Mesendoderm (in vitro differentiated cells): ENCODE measurements at regions not wholly inside any gene's neighbourhood (a gene's known extent, or its start where the extent isn't known, plus 50 kb on each side); places are given as distances from the start of the nearest gene placed in this dataset.

ENCODE experiments used
- DNase-seq: peaks from one replicate; pipeline ENCODE4 v3.0.0; 2013
- H2AK5ac ChIP-seq: 2 replicates; pipeline ENCODE4 v1.6.1; 2013; ENCODE audit warnings: low read length, inconsistent platforms
- H2BK120ac ChIP-seq: 2 replicates; pipeline ENCODE4 v1.6.1; 2013; ENCODE audit warnings: low read depth, mild to moderate bottlenecking, low read length, moderate library complexity, mixed read lengths
- H2BK15ac ChIP-seq: replicated peaks from 2 replicates; pipeline ENCODE4 v1.6.1; 2013; ENCODE audit warnings: low read depth, mild to moderate bottlenecking, moderate library complexity
- H2BK5ac ChIP-seq: 2 replicates; pipeline ENCODE4 v1.6.1; 2013; ENCODE audit warnings: low read length, inconsistent platforms
- H3K18ac ChIP-seq: 2 replicates; pipeline ENCODE4 v1.6.1; 2013; ENCODE audit warnings: mild to moderate bottlenecking, low read length, mixed read lengths
- H3K23ac ChIP-seq: one replicate; pipeline ENCODE4 v1.6.1; 2013; ENCODE audit warnings: low read length
- H3K27ac ChIP-seq: 2 replicates; pipeline ENCODE4 v1.5.1; 2013; ENCODE audit warnings: low read depth, mild to moderate bottlenecking, inconsistent platforms, low read length, moderate library complexity
- H3K27me3 ChIP-seq: 2 replicates; pipeline ENCODE4 v1.6.1; 2013; ENCODE audit warnings: low read length, control low read depth, mild to moderate bottlenecking, inconsistent platforms; ENCODE audit not compliant: insufficient read depth, poor library complexity
- H3K36me3 ChIP-seq: 2 replicates; pipeline ENCODE4 v1.6.1; 2013; ENCODE audit warnings: low read length, inconsistent platforms; ENCODE audit not compliant: control insufficient read depth, insufficient read depth
- H3K4ac ChIP-seq: one replicate; pipeline ENCODE4 v1.6.1; 2013; ENCODE audit warnings: low read depth, mild to moderate bottlenecking, low read length, moderate library complexity
- H3K4me1 ChIP-seq: 2 replicates; pipeline ENCODE4 v1.6.1; 2013; ENCODE audit warnings: low read depth, low read length, inconsistent platforms; ENCODE audit not compliant: control insufficient read depth
- H3K4me2 ChIP-seq: 2 replicates; pipeline ENCODE4 v1.6.1; 2013; ENCODE audit warnings: low read length
- H3K4me3 ChIP-seq: 2 replicates; pipeline ENCODE4 v1.5.1; 2013; ENCODE audit warnings: mild to moderate bottlenecking, low read length
- H3K56ac ChIP-seq: one replicate; pipeline ENCODE4 v1.6.1; 2013; ENCODE audit warnings: low read length
- H3K79me1 ChIP-seq: 2 replicates; pipeline ENCODE4 v1.6.1; 2013; ENCODE audit warnings: low read length, inconsistent platforms
- H3K79me2 ChIP-seq: 2 replicates; pipeline ENCODE4 v1.6.1; 2013; ENCODE audit warnings: mild to moderate bottlenecking, low read length; ENCODE audit not compliant: control insufficient read depth, insufficient read depth
- H3K9ac ChIP-seq: 2 replicates; pipeline ENCODE4 v1.6.1; 2013; ENCODE audit warnings: low read length, inconsistent platforms
- H4K5ac ChIP-seq: one replicate; pipeline ENCODE4 v1.6.1; 2013; ENCODE audit warnings: low read length
- H4K8ac ChIP-seq: one replicate; pipeline ENCODE4 v1.6.1; 2013; ENCODE audit warnings: low read depth, mild to moderate bottlenecking, control low read depth, low read length, moderate library complexity
- WGBS: extraction: QIAGEN DNeasy Blood & Tissue Kit; methylation state at CpG from one replicate; pipeline ENCODE4 v1.1.7; 2013; ENCODE audit warnings: low lambda C conversion rate, missing lambda C conversion rate; ENCODE audit not compliant: insufficient coverage; ENCODE audit errors: extremely low coverage; 5-methylcytosine and 5-hydroxymethylcytosine counted together

DNA sequence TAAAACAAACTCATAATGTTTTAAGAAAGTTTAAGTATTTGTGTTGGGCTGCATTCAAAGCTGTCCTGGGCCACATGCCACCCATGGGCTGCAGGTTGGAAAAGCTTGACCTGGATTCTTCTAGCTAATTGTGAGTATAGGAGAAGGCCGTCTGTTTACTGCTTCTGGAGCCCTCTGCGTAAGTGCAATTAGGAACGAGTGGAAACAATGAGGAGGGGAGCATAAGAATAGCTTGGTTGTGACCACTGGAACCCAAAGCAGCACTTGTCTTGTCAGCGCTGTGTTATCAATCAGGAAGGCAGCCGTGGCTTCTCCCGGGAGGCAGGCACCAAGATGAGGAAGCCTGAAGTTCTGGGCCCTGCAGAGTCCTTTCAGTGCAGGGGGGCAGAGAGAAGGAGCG lies 110.4 kb upstream of the MBNL2 start:
- no peak overlapping the region for H3K18ac ChIP-seq
- H2BK15ac ChIP-seq = no peak overlapping the region
- no peak overlapping the region for H3K23ac ChIP-seq
- H3K27me3 ChIP-seq = no peaks in the 10 kb centered on the region
- no CpG with 5 or more reads among the region's 7 CpGs for WGBS
- H3K4me1 ChIP-seq = peaks cover 9% of the 10 kb centered on the region
- no peak overlapping the region for H2AK5ac ChIP-seq
- H2BK5ac ChIP-seq = no peak overlapping the region
- no peak overlapping the region for H4K5ac ChIP-seq
- H3K79me2 ChIP-seq = no peaks in the 10 kb centered on the region
- no peak overlapping the region for H3K9ac ChIP-seq
- no peak overlapping the region for H3K4ac ChIP-seq
- H3K4me2 ChIP-seq = no peak overlapping the region
- no peak overlapping the region for H3K27ac ChIP-seq
- no peak overlapping the region for H4K8ac ChIP-seq
- H2BK120ac ChIP-seq = no peak overlapping the region
- H3K79me1 ChIP-seq = no peaks in the 10 kb centered on the region
- no peak overlapping the region for H3K4me3 ChIP-seq
- H3K56ac ChIP-seq = no peak overlapping the region
- no peaks in the 10 kb centered on the region for H3K36me3 ChIP-seq
- DNase-seq = no peak

DNA sequence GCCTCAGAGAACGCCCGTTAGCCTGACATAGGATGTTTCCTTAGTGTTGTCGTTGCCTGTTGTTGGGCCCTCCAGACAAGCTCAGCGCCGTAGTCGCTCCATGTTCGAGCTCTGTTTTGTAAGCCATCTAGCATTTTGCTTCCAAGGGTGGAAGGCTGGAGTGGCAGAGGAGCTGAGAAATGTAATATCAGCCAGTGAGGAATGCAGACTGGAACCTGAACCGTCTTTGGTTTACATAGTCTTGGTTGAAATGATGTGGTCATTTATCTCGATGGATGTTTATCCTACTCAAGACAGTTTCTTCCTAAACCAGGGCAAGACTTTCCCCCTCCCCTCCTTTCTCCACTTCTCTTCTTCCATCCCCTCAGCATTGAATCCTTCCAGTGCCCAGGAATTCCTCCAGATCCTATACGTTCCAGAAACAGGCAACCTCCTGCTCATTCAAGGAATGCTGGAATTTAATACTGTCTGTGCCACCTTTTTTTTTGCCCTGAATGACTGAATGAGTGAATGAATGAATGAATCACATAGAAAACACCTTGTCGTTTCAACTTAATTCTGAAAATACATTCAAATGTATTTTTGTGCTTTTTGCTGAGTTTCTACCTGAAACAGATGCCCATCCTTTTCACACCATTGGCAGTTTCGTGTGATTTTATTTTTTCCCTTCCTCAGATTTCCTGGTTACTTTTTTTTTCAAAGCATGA lies 109.5 kb upstream of the MBNL2 start:
- Histone ChIP-seq H2BK5ac (no peak overlapping the region), H4K5ac (peak overlapping the region; percentile 26), H4K8ac (no peak overlapping the region), H3K4me3 (no peak overlapping the region), H3K23ac (no peak overlapping the region), H3K9ac (no peak overlapping the region), H3K18ac (no peak overlapping the region), H3K79me1 (no peaks in the 10 kb centered on the region), H3K36me3 (no peaks in the 10 kb centered on the region), H3K4me1 (peaks cover 9% of the 10 kb centered on the region), H2BK15ac (no peak overlapping the region), H3K27ac (no peak overlapping the region), H3K4me2 (no peak overlapping the region), H2BK120ac (no peak overlapping the region), H2AK5ac (no peak overlapping the region), H3K79me2 (no peaks in the 10 kb centered on the region), H3K4ac (no peak overlapping the region), H3K56ac (no peak overlapping the region), H3K27me3 (no peaks in the 10 kb centered on the region)
- no peak for DNase-seq
- WGBS = no CpG with 5 or more reads among the region's 12 CpGs

DNA sequence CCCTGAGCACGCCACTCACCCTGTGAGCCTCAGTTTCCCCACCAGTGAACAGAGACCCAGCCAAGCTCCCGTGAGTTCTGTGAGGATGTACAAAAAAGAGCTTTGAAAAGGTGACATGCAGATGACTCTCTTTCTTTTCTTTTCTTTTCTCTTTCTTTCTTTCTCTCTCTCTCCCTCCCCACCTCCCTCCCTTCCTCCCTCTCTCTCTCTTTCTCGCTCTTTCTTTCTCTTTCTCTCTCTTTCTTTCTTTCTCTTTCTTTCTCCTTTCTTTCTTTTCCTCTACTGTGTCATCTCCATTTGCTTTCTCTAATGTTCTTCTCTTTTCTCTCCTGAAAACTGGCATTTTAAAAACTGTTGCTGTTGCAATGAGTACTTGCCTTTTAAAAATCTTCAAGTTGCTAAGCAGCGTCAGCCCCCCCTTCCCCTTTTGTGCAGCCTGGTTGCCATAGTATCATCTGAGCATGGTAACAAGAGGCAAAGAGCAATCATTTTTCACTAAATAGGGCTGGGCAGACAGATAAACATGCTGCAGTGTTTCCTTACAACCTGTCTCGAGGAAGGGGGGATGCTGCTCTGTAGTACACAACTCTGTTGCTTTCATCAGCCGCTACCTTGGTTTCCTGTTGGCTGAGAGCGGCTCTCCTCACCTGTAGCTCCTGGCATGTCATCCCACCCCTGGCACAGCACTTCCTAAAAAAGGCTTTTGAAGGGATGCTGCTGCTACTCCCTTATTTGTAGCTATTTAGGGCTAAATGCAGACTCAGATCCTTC lies 108.7 kb upstream of the MBNL2 start:
- H3K79me1 ChIP-seq = no peaks in the 10 kb centered on the region
- H3K4me1 ChIP-seq = peaks cover 9% of the 10 kb centered on the region
- H3K18ac ChIP-seq = no peak overlapping the region
- H4K5ac ChIP-seq = no peak overlapping the region
- H3K36me3 ChIP-seq = no peaks in the 10 kb centered on the region
- DNase-seq = no peak
- no peak overlapping the region for H2BK15ac ChIP-seq
- H2BK5ac ChIP-seq = no peak overlapping the region
- H3K4me2 ChIP-seq = no peak overlapping the region
- H2BK120ac ChIP-seq = no peak overlapping the region
- H3K56ac ChIP-seq = no peak overlapping the region
- no peak overlapping the region for H3K4me3 ChIP-seq
- H2AK5ac ChIP-seq = no peak overlapping the region
- H3K79me2 ChIP-seq = no peaks in the 10 kb centered on the region
- no peak overlapping the region for H4K8ac ChIP-seq
- H3K23ac ChIP-seq = no peak overlapping the region
- WGBS = no CpG with 5 or more reads among the region's 7 CpGs
- no peak overlapping the region for H3K27ac ChIP-seq
- no peak overlapping the region for H3K9ac ChIP-seq
- H3K4ac ChIP-seq = no peak overlapping the region
- H3K27me3 ChIP-seq = no peaks in the 10 kb centered on the region

GRCh38 chr13:97114651-97115050 lies 107.5 kb upstream of the MBNL2 start:
- H4K5ac ChIP-seq = no peak overlapping the region
- H2AK5ac ChIP-seq = no peak overlapping the region
- no peak overlapping the region for H2BK15ac ChIP-seq
- H3K36me3 ChIP-seq = no peaks in the 10 kb centered on the region
- H3K56ac ChIP-seq = peak overlapping the region; percentile 19
- no peak overlapping the region for H3K4me3 ChIP-seq
- no peak overlapping the region for H3K9ac ChIP-seq
- H3K4me2 ChIP-seq = no peak overlapping the region
- no peak overlapping the region for H2BK120ac ChIP-seq
- no peaks in the 10 kb centered on the region for H3K27me3 ChIP-seq
- H4K8ac ChIP-seq = no peak overlapping the region
- H3K23ac ChIP-seq = no peak overlapping the region
- H3K79me2 ChIP-seq = no peaks in the 10 kb centered on the region
- DNase-seq = no peak
- no peak overlapping the region for H2BK5ac ChIP-seq
- no peaks in the 10 kb centered on the region for H3K79me1 ChIP-seq
- no peak overlapping the region for H3K27ac ChIP-seq
- no CpG with 5 or more reads among the region's 5 CpGs for WGBS
- H3K4ac ChIP-seq = no peak overlapping the region
- peaks cover 9% of the 10 kb centered on the region for H3K4me1 ChIP-seq
- peak overlapping the region; percentile 45 for H3K18ac ChIP-seq

DNA sequence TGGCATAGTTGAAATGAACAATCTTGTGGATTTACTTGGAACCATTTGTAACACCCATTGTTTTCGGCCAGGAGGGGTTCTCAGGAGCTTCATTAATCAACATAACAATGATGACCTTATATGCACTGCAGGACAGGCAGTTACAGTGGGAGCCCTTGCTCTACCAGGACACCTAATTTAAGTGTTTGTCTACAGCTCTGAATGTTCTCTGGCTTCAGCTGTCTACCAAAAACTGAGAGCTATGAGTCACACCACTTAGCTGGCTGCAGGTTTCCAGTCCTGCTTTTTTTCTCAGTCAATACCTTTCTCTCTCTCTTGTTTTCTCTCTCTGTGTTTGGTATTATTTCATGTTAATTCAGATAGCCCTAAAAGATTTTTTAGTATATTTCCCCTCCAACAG lies 105.4 kb upstream of the MBNL2 start:
- Histone ChIP-seq H4K8ac (no peak overlapping the region), H2BK5ac (no peak overlapping the region), H3K23ac (no peak overlapping the region), H3K4me3 (no peak overlapping the region), H3K56ac (no peak overlapping the region), H3K27ac (no peak overlapping the region), H3K18ac (no peak overlapping the region), H3K4me1 (peaks cover 6% of the 10 kb centered on the region), H2BK120ac (no peak overlapping the region), H3K79me2 (no peaks in the 10 kb centered on the region), H3K9ac (no peak overlapping the region), H2AK5ac (no peak overlapping the region), H3K4ac (no peak overlapping the region), H3K4me2 (no peak overlapping the region), H2BK15ac (no peak overlapping the region), H3K27me3 (no peaks in the 10 kb centered on the region), H3K79me1 (no peaks in the 10 kb centered on the region), H3K36me3 (no peaks in the 10 kb centered on the region), H4K5ac (no peak overlapping the region)
- peak; percentile 69 for DNase-seq
- no CpG with 5 or more reads among the region's 1 CpG for WGBS
